ENCODE measurements at regions not wholly inside any gene's neighbourhood (a gene's known extent, or its start where the extent isn't known, plus 50 kb on each side); places are given as distances from the start of the nearest gene placed in this dataset.
"Not testable (repeated sequence)": the region's sequence is repeated elsewhere in the genome, so short reads cannot be mapped to it uniquely, and the experiment has no call there.

- no peak for DNase-seq (ENCODE audit: low read depth)
- TF ChIP-seq, protein P1, sequence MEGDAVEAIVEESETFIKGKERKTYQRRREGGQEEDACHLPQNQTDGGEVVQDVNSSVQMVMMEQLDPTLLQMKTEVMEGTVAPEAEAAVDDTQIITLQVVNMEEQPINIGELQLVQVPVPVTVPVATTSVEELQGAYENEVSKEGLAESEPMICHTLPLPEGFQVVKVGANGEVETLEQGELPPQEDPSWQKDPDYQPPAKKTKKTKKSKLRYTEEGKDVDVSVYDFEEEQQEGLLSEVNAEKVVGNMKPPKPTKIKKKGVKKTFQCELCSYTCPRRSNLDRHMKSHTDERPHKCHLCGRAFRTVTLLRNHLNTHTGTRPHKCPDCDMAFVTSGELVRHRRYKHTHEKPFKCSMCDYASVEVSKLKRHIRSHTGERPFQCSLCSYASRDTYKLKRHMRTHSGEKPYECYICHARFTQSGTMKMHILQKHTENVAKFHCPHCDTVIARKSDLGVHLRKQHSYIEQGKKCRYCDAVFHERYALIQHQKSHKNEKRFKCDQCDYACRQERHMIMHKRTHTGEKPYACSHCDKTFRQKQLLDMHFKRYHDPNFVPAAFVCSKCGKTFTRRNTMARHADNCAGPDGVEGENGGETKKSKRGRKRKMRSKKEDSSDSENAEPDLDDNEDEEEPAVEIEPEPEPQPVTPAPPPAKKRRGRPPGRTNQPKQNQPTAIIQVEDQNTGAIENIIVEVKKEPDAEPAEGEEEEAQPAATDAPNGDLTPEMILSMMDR (IDR thresholded peaks at IDR 0.05; ENCODE audit: low read depth, low read length, missing control alignments) = no peak
- no peak overlapping the region for H3K4me3 ChIP-seq (ENCODE audit: low read depth, low read length)
- in situ Hi-C loops (cut with HindIII; ENCODE audit: low sequenced_read_pairs) = no loop called here
Measured at GRCh38 chr11:122413677-122414076, 241.8 kb upstream of the UBASH3B start.

- no peak overlapping the region for H3K4me3 ChIP-seq (ENCODE audit: low read depth, low read length)
- DNase-seq (ENCODE audit: low read depth) = no peak
- TF ChIP-seq, protein P1 (IDR thresholded peaks at IDR 0.05; ENCODE audit: low read depth, low read length, missing control alignments) = no peak
- in situ Hi-C loops (cut with HindIII; ENCODE audit: low sequenced_read_pairs) = no loop called here
Measured at GRCh38 chr11:122412581-122412980, 242.9 kb upstream of the UBASH3B start.

- no peak for DNase-seq (ENCODE audit: low read depth)
- no peak overlapping the region for H3K4me3 ChIP-seq (ENCODE audit: low read depth, low read length)
- TF ChIP-seq, protein P1 (IDR thresholded peaks at IDR 0.05; ENCODE audit: low read depth, low read length, missing control alignments) = no peak
- in situ Hi-C loops (cut with HindIII; ENCODE audit: low sequenced_read_pairs) = no loop called here
Measured at GRCh38 chr11:122406466-122406865, 249.1 kb upstream of the UBASH3B start.

GRCh38 chr11:122405547-122406341, 249.8 kb upstream of the UBASH3B start:
- DNase-seq (ENCODE audit: low read depth) = no peak
- TF ChIP-seq, protein P1 (IDR thresholded peaks at IDR 0.05; ENCODE audit: low read depth, low read length, missing control alignments) = no peak
- in situ Hi-C loops (cut with HindIII; ENCODE audit: low sequenced_read_pairs) = no loop called here

DNA sequence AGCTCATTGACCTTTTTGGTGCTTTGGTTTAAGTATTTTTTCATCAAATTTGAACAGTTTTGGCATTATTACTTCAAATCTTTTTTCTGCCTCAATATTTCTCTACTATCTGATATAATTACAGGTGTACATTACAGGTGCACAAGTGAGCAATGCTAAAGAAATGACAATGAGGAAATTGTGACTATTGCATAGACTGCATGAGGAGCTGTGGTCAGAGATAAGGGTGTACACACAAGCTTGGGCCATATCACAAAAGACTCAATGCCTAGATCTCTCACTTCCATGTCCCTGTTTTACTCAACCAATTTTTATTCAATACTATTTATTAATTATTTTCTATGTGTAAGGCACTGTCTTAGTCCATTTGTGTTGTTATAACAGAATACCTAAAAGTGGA, 251.0 kb upstream of the UBASH3B start:
- in situ Hi-C loops (cut with HindIII; ENCODE audit: low sequenced_read_pairs) = no loop called here
- H3K4me3 ChIP-seq (ENCODE audit: low read depth, low read length) = no peak overlapping the region
- DNase-seq (ENCODE audit: low read depth) = no peak
- TF ChIP-seq, protein P1 (IDR thresholded peaks at IDR 0.05; ENCODE audit: low read depth, low read length, missing control alignments) = no peak

More at GRCh38 chr11:122405547-122406341, 249.8 kb upstream of the UBASH3B start:
- no peak overlapping the region for H3K4me3 ChIP-seq (ENCODE audit: low read depth, low read length)

DNA sequence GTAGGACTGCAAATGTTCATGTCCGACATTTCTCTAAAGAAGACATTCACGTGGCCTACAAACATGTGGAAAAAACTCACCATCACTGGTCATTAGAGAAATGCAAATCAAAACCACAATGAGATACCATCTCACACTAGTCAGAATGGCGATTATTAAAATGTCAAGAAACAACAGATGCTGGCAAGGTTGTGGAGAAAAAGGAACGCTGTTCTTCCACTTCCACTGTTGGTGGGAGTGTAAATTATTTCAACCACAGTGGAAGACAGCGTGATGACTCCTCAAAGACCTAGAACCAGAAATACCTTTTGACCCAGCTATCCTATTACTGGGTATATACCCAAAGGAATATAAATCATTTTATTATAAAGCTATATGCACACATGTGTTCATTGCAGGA, 253.9 kb upstream of the UBASH3B start:
- H3K4me3 ChIP-seq (ENCODE audit: low read depth, low read length); in situ Hi-C loops (cut with HindIII; ENCODE audit: low sequenced_read_pairs); DNase-seq (ENCODE audit: low read depth): not testable (repeated sequence)

DNA sequence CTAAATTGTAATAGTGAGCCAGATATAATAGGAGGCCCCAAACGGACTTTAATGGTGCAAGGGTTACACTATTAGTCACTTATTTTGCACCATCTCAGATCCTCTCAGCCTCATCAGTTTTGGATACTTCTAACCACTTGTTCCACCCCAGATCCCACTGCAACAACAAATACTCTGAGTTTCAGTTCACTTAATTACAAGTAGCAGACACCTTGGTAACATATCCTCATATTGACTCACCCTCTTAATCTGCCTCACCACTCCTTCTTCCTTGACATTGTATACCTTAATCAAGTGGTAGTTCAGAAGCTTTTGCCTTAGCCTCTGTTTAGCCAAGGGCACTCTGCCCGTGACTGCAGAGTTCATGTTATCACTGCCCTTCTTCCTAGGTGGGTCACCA, 256.1 kb upstream of the UBASH3B start:
- in situ Hi-C loops (cut with HindIII; ENCODE audit: low sequenced_read_pairs) = no loop called here
- DNase-seq (ENCODE audit: low read depth) = no peak
- TF ChIP-seq, protein P1 (IDR thresholded peaks at IDR 0.05; ENCODE audit: low read depth, low read length, missing control alignments) = no peak
- no peak overlapping the region for H3K4me3 ChIP-seq (ENCODE audit: low read depth, low read length)

Data from astrocyte of the cerebellum (primary cell).